NOMO-1 treated with dmso at 0.1 percent for 144 hours (cell line): ENCODE measurements at regions not wholly inside any gene's neighbourhood (a gene's known extent, or its start where the extent isn't known, plus 50 kb on each side); places are given as distances from the start of the nearest gene placed in this dataset.

Experiments used
- DNase-seq: peaks from one replicate; lab custom pipeline; 2025; ENCODE audit not compliant: unreplicated experiment; lab: John Stamatoyannopoulos, UW

DNA sequence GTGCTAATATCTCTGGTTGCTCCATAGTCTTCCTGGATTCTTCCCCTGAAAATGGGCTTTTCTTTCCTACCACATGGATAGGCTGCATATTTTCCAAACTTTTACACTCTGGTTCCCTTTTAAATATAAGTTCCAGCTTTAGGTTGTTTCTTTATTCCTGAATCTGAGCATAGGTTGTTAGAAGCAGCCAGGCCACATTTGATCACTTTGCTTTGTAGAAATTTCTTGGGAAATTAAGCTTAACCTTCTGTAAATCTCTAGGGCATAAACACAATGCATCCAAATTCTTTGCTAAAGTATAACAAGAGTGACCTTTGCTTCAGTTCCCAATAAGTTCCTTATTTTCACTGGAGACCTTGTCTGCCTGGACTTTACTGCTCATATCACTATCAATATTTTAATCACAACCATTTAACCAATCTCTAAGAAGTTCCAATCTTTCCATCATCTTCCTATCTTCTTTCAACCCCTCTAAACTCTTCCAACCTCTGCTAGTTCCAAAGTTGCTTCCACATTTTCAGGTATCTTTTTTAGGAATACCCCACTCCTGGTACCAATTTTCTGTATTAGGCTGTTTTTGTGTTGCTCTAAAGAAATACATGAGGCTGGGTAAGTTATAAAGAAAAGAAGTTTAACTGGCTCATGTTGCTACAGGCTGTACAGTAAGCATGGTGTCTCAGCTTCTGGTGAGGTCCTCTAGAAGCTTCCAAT lies 389.6 kb upstream of the HS6ST1 start:
- no peak for DNase-seq

DNA sequence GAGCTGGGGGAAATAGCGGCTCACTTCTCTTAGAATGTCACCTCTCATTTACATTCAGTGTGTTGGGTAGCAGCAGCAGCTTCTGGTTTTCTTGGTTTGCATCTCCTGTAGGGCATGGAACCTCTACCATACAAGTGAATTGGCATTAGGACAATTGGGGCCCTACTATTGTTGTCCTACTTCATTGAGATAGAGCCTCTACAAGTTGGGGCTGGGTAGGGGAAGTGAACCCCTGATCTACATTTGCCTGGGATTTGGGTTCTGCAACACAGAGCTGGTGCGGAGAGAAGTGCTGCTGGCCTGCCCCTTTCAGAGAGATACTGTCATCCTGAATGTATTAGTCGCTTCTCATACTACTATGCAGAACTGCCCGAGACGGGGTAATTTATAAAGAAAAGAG lies 391.6 kb upstream of the HS6ST1 start:
- DNase-seq, result no peak

DNA sequence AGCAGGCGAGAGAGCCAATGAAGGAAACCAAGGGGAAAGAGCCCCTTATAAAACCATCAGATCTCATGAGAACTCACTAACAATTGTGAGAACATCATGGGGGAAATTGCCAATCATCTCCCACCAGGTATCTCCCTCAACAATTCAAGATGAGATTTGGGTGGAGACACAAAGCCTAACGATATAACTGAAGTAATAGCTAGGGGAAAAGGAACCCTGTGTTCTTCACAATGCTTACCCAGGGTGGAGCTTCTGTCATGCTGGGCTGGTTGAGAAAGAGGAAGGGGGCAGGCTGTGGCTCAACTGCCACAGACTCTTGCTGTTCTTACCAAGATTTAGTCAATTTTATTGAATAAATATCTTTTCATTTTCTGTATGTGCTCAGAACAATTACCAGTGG lies 392.1 kb upstream of the HS6ST1 start:
- DNase-seq, result peak; percentile 77

DNA sequence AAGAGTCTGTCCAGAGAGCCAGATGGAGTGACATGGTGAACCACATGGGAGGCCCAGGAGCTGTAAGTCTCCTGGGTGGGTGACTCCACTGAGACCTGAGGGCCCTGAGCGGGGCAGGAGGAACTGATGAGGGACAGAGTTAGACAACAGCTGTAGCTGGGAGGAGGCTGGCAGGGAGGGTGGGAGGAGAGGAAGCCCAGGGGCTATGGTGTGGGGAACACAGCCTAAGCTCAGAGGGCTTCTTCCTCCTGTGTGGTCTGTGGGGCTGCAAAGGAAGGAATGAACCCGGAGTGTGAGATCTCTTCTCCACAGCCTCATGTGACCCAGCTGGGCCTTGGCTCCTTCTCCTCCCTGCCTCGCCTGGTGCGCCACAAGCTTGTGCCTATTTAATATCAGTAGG lies 395.6 kb upstream of the HS6ST1 start:
- DNase-seq, result peak; percentile 8

DNA sequence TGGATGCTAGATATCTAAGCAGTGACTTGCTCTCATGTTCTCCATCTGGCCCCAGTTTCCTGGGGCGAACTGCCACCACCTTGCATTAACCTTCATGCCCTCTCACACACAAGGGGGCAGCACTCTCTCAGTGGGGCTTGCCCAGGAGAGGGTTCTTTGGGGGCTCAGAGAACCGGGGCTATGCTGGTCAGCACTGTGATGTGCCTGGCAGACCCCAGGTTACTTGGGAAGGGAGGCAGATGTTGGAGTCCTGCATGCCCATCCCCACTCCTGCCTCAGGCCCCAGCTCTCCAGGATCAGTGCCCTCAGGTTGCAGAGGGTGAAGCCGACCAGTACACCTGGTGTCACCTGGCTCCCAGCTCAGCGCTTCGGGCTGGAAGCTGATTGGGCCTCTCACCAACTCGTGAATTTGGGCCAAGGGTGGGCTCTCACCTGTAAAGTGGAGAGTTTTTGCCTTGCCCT lies 396.2 kb upstream of the HS6ST1 start:
- DNase-seq, result no peak

DNA sequence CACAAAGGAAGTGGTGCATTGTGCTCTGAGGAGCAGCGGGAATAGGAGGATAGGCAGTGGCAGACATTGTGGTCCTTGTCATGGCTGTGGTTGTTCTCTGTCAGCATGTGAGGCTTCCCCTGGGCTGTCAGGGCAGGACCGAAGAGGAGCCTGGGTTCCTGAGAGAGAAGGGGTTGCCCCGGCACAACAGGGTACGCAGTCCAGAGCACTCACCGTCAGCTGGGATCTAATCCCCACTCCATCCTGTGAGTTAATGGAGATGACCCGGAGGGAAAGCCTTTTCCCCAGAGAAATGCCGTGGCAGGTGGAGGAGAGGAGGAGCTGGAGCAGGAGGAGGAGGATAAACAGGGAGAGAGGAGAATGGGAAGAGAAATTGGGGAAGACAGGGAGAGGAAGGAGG lies 396.7 kb upstream of the HS6ST1 start:
- DNase-seq, result no peak

DNA sequence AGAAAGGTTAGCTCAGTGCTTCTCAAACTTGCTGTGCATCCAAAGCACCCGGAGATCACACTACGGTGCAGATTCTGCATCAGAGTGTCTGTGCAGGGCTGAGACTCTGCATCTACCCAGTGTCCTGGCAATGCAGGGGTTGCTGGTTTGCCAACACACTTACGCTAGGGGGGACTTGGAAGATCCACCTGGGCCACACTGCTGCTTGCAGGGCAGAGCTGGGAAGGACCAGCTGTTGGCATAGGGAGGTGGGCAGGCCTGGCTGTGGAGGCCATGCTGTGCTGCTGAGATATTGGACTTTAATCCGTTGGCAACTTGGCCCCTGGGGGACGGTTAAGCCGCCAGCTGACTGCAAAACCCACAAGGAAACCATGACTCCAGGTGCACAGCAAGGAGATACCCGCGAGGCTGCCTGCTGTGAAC lies 397.6 kb upstream of the HS6ST1 start:
- DNase-seq, result no peak

DNA sequence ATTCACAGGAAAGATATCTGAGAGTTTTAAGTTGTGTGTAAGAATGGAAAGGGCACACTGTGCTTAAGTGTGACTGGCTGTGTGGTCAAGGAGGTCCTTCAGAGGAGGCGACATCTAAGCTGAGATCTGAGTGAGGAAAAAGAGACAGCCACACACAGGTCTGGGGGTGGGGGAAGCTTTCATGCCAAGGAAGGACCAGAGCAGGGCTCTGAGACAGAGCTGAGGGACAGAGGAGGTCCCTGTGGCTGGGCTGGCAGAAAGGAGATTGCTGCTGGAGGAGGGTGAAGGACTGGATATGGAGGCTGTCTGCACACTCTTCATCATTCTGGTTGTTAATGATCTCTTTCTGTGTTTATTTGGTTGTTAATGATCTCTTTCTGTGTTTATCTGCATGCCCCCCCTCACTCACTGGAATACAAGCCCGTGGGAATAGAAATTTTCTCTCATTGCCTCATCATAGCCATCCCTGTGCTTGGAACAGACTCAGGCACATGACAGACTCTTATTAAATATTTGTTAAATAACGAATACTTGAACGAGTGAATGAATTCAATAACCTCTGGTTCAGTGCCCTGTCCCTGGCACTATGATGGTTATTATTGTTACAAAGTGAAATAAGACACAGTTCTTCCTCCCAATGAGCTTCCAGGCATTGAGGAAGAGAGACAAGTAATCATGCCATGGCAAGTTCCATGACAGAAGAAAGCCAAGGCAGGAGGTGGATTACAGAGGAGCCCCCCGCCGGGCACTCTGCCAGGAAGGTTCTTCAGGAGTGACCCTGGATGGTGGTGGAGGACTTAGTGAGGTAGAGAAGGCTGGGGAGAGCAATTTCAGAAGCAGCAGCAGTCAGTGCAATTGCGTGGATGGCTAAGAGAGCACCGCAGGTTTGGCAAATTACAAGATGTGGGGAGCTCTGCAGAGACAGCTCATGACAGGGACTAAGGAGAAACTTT lies 399.4 kb upstream of the HS6ST1 start:
- no peak for DNase-seq

DNA sequence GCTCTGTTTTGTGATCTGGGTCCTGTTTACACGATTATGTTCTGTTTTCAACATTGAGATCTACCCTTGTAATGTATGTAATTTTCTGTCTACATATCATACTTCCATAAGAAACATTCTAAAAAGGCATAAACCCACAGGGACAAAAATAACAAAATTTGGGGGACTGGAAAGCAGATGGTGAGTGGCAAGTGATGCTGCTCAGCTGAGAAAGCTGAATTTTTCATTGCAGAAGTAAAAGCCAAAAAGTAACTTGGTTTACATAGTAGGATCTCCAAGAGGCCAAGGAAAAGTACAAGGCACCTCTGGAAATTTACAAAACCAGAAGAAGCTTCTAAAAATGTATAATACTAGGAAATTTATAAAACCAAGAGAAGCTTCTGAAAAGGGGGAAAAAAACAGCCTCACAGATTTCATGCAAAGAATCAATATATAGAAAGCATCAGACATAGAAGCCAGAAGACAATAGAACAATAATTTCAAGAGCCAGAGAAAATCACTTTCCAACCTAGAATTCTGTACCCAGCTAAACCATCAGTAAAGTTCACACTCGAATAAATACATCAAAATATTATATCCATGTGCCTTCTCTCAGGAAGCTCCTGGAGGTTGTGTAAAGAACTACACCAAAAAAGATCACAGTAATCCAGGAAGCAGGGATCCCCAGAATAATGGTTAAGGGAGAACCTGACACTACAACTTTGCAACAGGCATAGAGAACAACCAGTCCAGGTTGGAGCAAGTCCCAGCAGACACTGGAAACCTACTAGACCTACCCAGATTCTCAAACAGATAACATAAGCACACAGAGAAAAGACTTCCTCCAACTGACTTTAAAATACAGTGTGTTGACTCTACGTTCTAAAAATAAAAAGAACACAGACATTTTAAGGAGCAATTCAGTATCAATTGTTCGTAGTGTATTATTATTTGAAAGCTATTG lies 401.7 kb upstream of the HS6ST1 start:
- DNase-seq, result no peak

DNA sequence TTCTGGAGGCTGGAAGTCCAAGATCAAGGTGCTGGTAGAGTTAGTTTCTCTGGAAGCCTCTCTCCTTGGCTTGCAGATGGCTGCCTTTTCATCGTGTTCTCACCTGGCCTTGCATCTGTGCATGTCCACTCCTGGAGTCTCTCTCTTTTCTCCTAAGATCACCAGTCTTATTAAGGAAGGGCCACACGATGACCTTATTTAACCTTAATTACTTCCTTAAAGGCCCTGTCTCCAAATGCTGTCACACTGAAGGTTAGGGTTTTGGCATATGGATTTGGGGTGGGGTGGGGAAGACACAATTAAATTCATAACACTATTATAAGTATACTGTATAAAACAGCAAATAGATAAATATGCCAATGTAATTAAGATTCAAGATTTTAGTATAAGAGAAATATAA lies 402.4 kb upstream of the HS6ST1 start:
- DNase-seq, result no peak

DNA sequence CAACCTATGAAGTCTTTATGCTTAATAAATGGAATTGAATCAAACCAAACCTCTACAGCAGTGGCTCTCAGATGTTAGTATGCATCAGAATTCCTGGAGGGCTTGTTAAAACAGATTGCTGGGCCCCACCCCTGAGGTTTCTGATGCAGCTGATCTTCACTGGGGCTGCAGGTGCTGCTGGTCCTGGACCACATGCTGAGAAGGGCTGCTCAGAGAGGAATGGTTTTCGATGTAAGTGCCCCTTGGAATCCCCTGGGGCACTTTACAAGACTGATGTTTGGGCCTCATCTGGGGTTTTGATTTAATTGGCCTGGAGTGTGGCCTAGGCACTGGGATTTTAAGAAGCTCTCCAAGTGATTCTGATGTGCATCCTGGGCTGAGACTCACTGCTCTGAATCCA lies 403.8 kb upstream of the HS6ST1 start:
- DNase-seq, result no peak

DNA sequence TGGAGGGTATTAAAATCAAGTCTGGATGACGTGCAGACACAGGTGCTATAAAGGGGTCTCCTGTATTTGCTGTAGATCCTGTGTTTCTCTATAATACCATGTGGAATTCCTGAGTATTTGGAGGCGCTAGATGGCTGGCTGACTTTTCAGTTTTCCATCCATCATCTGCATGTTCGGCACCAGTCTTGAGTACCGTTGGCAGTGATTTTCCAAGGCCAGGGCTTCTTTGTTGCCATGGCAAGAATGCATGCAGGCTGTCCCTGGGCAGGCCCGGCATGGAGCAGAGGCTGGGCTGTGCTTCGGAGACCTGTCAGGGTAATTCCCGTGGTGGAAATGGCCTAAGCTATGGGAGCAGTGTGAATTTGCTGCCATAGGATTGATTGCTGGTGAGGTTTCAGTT lies 405.9 kb upstream of the HS6ST1 start:
- no peak for DNase-seq

DNA sequence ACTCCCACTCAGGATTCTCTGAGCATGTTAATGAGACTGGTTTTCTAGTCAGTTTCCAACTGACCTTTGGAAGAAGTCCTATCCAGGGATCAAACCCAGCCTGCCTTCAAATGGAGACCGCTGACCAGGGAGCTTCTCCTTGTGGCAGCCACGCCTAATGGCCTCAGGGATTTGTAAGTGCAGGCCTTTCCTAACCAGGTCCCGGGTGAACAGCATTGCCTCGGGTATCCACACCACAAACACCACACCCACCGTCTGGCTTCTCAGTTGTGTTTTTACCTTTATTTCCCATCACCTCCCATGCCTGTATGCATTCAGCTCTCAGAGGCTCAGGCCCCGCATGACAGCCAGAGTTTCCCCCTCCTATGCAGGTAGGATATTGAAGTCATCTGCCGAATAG lies 406.3 kb upstream of the HS6ST1 start:
- no peak for DNase-seq

DNA sequence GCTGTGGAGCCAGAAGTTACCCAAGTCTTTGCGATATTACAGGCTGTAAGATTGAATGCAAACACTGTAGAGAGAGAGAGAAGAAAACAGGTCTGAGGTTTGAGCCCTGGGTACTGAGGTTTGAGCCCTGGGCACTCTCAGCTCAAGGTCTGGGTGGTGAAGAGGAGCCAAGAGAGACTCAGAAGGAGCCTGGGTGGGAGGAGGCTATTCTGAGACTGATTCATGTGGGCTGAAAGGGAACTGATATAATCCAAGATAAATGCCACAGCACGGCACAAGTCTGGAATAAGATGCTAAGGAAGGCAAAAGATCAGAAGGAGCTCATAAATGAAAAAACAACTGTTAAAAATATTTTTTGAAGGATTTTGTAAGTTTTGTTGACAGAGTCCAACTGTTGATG lies 407.6 kb upstream of the HS6ST1 start:
- DNase-seq, result no peak

DNA sequence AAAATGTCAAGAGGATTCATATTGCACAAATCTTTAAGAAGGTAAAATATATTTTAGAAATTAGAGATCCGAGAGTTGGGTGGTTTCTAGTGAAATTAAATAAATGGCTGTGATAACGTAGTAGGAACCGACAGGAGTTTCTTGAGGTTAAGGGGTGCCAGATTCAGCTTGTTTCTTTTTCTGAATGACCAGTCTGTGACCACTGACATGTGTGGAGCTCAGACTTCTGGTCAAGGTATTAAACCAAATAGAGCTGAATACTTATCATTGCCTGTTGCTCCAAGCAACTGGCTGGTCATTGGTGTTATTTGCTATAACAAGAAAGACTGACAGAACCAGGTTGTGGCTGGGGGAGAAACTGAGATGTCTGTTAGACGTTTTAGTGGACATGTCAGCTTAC lies 408.2 kb upstream of the HS6ST1 start:
- no peak for DNase-seq

DNA sequence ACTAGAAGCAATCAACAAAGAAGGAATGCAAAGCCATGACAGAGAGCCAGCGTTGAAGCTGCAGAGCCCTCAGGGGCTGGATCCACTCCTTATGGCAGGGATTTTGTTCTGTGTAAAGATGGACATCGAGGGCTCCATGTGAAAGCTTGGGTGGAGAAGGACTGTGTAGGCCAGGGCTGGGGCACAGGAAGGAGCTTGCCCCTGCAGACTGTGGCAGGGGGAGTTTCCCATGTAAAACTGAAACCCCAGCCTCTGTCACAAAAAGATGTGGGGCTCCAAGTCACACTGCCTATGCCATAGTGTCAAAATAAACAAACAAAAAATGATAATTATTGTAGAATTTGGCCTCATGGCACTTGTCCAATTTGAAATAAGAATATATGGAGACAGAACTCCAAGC lies 408.7 kb upstream of the HS6ST1 start:
- DNase-seq, result no peak

DNA sequence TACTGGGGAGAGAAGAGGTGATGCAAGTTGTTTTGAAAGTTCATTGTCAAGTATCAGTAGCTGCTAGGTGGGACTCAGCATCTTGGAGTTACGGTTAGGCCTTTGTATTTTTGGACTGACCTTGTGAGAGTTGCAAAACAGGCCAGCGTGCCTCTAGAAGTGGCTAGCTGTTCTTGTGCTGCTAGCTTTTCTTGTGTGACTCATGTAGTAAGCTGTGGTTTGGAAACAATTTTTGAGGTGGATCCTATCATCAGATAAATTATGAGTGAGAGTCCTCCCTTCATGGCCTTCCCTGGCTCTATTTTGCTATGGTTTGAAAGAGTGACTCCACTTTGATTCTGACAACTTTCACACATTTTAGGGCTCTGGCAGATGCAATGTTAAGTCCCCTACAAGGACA lies 409.2 kb upstream of the HS6ST1 start:
- DNase-seq, result peak; percentile 84

DNA sequence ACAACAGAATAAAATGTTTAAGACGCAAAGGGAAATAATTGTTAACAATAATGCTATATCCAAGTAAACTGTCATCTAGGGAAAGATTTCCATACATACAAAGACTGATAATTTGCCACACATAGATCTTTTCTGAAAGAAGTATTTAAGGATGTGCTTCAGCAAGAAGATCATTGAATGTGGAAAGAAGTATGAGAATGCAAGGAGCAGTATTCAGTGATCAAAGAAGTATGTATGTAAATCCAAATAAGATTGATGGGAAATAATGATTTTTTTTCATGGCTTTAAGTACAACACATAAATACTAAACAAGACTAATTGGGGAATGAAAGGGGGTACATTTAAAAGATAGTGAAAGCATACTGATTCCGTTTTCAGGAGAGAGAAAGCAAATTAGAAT lies 410.4 kb upstream of the HS6ST1 start:
- DNase-seq, result no peak

DNA sequence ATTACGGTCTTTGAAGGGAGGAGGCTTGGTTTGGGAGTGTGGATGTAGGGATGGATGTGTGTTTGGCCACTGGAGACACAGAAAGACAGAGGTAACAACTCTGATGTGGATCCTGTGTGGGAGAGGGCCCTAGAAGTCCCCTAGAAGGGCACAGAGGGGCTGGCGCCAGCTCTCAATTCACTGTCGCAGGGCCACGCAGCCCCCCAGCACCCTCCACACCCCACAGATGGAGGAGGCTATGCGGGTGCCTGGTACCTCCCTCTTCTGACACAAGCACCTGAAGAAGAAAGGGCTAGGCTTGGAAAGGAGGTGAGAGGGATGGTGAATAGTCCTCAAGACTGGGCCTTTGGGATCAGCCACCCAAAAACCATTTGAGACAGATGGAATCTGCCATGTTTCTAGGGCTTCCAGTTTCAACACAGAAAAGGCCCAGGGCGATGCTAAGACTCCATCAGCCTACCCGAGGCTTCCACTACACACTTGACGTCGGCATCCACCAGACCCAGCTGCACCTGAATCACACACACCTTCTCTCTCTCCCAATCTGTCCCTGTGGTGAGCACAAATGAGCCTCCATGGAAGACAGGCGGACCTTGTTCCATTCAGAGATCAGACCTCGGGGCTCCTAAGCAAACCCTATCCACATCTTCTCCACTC lies 413.5 kb upstream of the HS6ST1 start:
- DNase-seq, result no peak

DNA sequence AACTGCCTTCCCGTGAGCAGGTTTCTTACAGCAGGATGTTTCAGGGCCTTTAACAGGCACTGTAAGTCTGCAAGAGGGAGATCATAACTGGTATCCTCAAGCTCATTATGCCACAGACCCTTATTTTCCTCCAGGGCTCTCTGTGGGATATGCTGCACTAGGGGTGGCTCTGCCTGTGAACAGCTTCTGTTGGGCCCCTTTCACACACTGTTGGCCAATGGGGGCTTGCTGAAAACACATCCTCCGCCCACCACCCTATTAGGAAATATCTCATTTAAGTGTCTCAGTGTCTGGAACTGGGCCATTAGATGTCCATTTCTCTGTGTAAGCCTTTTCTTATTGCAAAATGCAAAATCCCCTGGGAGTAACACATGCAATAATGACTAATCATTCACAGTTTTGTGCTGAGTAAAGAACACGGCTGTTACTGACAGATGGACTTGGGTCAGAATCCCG lies 414.3 kb upstream of the HS6ST1 start:
- DNase-seq, result peak; percentile 39

DNA sequence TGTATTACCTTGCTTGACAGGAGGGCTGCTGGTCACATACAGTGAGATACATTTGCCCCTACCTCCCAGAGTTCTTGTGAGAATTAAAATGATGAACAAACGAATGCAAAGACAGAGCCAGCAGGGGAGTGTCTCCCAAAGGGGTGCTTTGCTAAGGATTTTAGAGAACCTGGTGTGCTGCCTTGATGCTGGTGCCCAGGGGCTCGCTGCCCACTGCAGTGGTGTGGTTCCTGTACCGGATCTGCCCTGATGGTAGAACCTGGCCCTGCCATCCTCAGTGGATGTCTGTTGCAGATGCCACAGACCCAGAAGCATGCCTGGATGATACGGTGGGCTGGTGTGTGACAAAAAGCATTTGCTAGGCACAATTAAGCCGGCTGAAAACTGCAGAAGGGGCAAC lies 414.8 kb upstream of the HS6ST1 start:
- DNase-seq, result no peak
